K562 (cell line): ENCODE measurements at regions not wholly inside any gene's neighbourhood (a gene's known extent, or its start where the extent isn't known, plus 50 kb on each side); places are given as distances from the start of the nearest gene placed in this dataset.

Experiments used
- IRF2 ChIP-seq: sonication (generic); formaldehyde crosslinking; IDR thresholded peaks from 2 replicates; pipeline ENCODE4 v1.8.1; 2022; ENCODE audit warnings: mild to moderate bottlenecking, missing genetic modification reagents
- MAZ ChIP-seq, 2 experiments: fragments of 450-650 bp in 1 of 2; sonication (generic) in 1 of 2; formaldehyde crosslinking; IDR thresholded peaks in 1 of 2; conservative IDR thresholded peaks in 1 of 2; 2 replicates each; pipeline versions ENCODE4 v1.4.0 to v1.5.0; 2020; ENCODE audit warnings: mild to moderate bottlenecking in 1 of 2, missing genetic modification reagents in 1 of 2
- NONO ChIP-seq, 2 experiments: fragments of 200-400 bp in 1 of 2; fragments of 450-650 bp in 1 of 2; formaldehyde crosslinking in 1 of 2; IDR thresholded peaks; 2 replicates each; pipeline ENCODE4 v1.6.1; 2017; ENCODE audit warnings: low read depth in 2 of 2, mild to moderate bottlenecking in 2 of 2, moderate library complexity in 2 of 2, low read length in 1 of 2
- SMARCA4 ChIP-seq: fragments of 450-650 bp; IDR thresholded peaks from 2 replicates; pipeline ENCODE4 v1.6.1; 2016
- SP1 ChIP-seq: sonication (generic); formaldehyde crosslinking; IDR thresholded peaks from 2 replicates; pipeline ENCODE4 v1.8.1; 2022; ENCODE audit warnings: mild to moderate bottlenecking, missing genetic modification reagents
- SRSF9 ChIP-seq: fragments of 200-400 bp; formaldehyde crosslinking; IDR thresholded peaks from 2 replicates; pipeline ENCODE4 v1.6.1; 2017; ENCODE audit warnings: low read depth, low read length, borderline replicate concordance
- TAF15 ChIP-seq: fragments of 200-400 bp; formaldehyde crosslinking; IDR thresholded peaks from 2 replicates; pipeline ENCODE4 v1.6.1; 2017; ENCODE audit warnings: mild to moderate bottlenecking, low read depth, low read length, moderate library complexity
- TEAD4 ChIP-seq, 2 experiments: sonication (generic) in 1 of 2; formaldehyde crosslinking in 1 of 2; IDR thresholded peaks; 2 replicates each; pipeline versions ENCODE4 v1.6.1 to v1.8.0; 2012 to 2022; ENCODE audit warnings: borderline replicate concordance in 1 of 2, inconsistent platforms in 1 of 2, low read length in 1 of 2, mild to moderate bottlenecking in 1 of 2, missing genetic modification reagents in 1 of 2
- USF1 ChIP-seq: sonication (generic); formaldehyde crosslinking; IDR thresholded peaks from 2 replicates; pipeline ENCODE4 v1.9.0; 2022; ENCODE audit warnings: mild to moderate bottlenecking, missing genetic modification reagents
- ZBTB33 ChIP-seq: sonication (generic); formaldehyde crosslinking; IDR thresholded peaks from 2 replicates; pipeline ENCODE4 v1.8.1; 2023; ENCODE audit warnings: mild to moderate bottlenecking, missing genetic modification reagents
- ZNF175 ChIP-seq: fragments of 200-800 bp; sonication (Bioruptor generic); IDR thresholded peaks from 2 replicates; pipeline ENCODE4 v1.6.1; 2016; ENCODE audit warnings: low read depth, mild to moderate bottlenecking, missing genetic modification characterization, missing compliant biosample characterization
- ZNF764 ChIP-seq: fragments of 250-450 bp; sonication (Bioruptor Pico); IDR thresholded peaks from 2 replicates; pipeline ENCODE4 v1.4.0; 2020; ENCODE audit warnings: low read depth, mild to moderate bottlenecking, moderate library complexity
- TF ChIP-seq, protein P1 (sequence below): fragments of 250-450 bp; sonication (Bioruptor Pico); IDR thresholded peaks from 2 replicates; pipeline ENCODE4 v1.8.0; 2021; ENCODE audit warnings: mild to moderate bottlenecking, moderate library complexity
- TF ChIP-seq, protein P2 (sequence below), 3 experiments: IDR thresholded peaks in 2 of 3; conservative IDR thresholded peaks in 1 of 3; 2 replicates each; pipeline ENCODE4 v1.5.1; 2011 to 2012; ENCODE audit warnings: low read length in 3 of 3, mild to moderate bottlenecking in 3 of 3, control low read depth in 2 of 3, improper control_type of control experiment in 1 of 3, inconsistent platforms in 1 of 3, low read depth in 1 of 3, mixed read lengths in 1 of 3, moderate library complexity in 1 of 3; ENCODE audit not compliant: insufficient read depth in 2 of 3

- TF ChIP-seq IRF2 (no peak), SMARCA4 (no peak), SP1 (no peak), ZNF175 (CRISPR knock-in tag) (no peak), MAZ (CRISPR knock-in tag; conservative IDR thresholded peaks at IDR 0.05 in 1 of 2, IDR thresholded peaks at IDR 0.05 in 1 of 2) (no peak), ZBTB33 (CRISPR knock-in tag) (no peak), ZNF764 (no peak), NONO (IDR thresholded peaks at IDR 0.05; ENCODE audit: low read depth in 2 of 2, low read length in 1 of 2) (no peak), SRSF9 (no peak), TAF15 (no peak), TEAD4 (IDR thresholded peaks at IDR 0.05; ENCODE audit: low read length) (no peak), TEAD4 (CRISPR knock-in tag; IDR thresholded peaks at IDR 0.05; ENCODE audit: borderline replicate concordance) (no peak), USF1 (CRISPR knock-in tag) (no peak)
- TF ChIP-seq, protein P1, sequence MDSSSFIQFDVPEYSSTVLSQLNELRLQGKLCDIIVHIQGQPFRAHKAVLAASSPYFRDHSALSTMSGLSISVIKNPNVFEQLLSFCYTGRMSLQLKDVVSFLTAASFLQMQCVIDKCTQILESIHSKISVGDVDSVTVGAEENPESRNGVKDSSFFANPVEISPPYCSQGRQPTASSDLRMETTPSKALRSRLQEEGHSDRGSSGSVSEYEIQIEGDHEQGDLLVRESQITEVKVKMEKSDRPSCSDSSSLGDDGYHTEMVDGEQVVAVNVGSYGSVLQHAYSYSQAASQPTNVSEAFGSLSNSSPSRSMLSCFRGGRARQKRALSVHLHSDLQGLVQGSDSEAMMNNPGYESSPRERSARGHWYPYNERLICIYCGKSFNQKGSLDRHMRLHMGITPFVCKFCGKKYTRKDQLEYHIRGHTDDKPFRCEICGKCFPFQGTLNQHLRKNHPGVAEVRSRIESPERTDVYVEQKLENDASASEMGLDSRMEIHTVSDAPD (CRISPR knock-in tag), result no peak
- TF ChIP-seq, protein P2, sequence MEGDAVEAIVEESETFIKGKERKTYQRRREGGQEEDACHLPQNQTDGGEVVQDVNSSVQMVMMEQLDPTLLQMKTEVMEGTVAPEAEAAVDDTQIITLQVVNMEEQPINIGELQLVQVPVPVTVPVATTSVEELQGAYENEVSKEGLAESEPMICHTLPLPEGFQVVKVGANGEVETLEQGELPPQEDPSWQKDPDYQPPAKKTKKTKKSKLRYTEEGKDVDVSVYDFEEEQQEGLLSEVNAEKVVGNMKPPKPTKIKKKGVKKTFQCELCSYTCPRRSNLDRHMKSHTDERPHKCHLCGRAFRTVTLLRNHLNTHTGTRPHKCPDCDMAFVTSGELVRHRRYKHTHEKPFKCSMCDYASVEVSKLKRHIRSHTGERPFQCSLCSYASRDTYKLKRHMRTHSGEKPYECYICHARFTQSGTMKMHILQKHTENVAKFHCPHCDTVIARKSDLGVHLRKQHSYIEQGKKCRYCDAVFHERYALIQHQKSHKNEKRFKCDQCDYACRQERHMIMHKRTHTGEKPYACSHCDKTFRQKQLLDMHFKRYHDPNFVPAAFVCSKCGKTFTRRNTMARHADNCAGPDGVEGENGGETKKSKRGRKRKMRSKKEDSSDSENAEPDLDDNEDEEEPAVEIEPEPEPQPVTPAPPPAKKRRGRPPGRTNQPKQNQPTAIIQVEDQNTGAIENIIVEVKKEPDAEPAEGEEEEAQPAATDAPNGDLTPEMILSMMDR (IDR thresholded peaks at IDR 0.05 in 2 of 3, conservative IDR thresholded peaks at IDR 0.05 in 1 of 3; ENCODE audit: insufficient read depth in 2 of 3, low read depth in 1 of 3, low read length in 3 of 3), result no peak
These were observed 179.9 kb upstream of the CADM1 start for GRCh38 chr11:115684135-115684534.
